H9 (cell line): ENCODE measurements at regions not wholly inside any gene's neighbourhood (a gene's known extent, or its start where the extent isn't known, plus 50 kb on each side); places are given as distances from the start of the nearest gene placed in this dataset.

Experiments
- DNase-seq: peaks from one replicate; pipeline ENCODE4 v3.0.0-alpha.2; 2017
- H2AFZ ChIP-seq: one replicate; pipeline ENCODE4 v1.6.1; 2013; ENCODE audit warnings: mild to moderate bottlenecking, low read length, control low read depth, moderate library complexity
- H2AK5ac ChIP-seq: 2 replicates; pipeline ENCODE4 v1.6.1; 2013; ENCODE audit warnings: low read length, control low read depth, mixed read lengths; ENCODE audit not compliant: insufficient read length
- H2BK120ac ChIP-seq: one replicate; pipeline ENCODE4 v1.6.1; 2013; ENCODE audit warnings: low read depth, mild to moderate bottlenecking, low read length, control low read depth, inconsistent platforms; ENCODE audit not compliant: poor library complexity, severe bottlenecking
- H2BK12ac ChIP-seq: 2 replicates; pipeline ENCODE4 v1.6.1; 2013; ENCODE audit warnings: low read length, control low read depth, mixed read lengths, low read depth; ENCODE audit not compliant: insufficient read length
- H2BK15ac ChIP-seq: 2 replicates; pipeline ENCODE4 v1.6.1; 2013; ENCODE audit warnings: low read depth, low read length, control low read depth
- H2BK20ac ChIP-seq: one replicate; pipeline ENCODE4 v1.6.1; 2013; ENCODE audit warnings: low read depth, mild to moderate bottlenecking, low read length, control low read depth, inconsistent platforms; ENCODE audit not compliant: poor library complexity, severe bottlenecking
- H2BK5ac ChIP-seq: 2 replicates; pipeline ENCODE4 v1.6.1; 2013; ENCODE audit warnings: low read length, control low read depth, mixed read lengths; ENCODE audit not compliant: insufficient read length
- H3K14ac ChIP-seq: 2 replicates; pipeline ENCODE4 v1.6.1; 2013; ENCODE audit warnings: low read length, control low read depth; ENCODE audit not compliant: insufficient read depth
- H3K18ac ChIP-seq: 2 replicates; pipeline ENCODE4 v1.6.1; 2013; ENCODE audit warnings: low read depth, mild to moderate bottlenecking, mixed read lengths, low read length, control low read depth; ENCODE audit not compliant: insufficient read length
- H3K23ac ChIP-seq: 2 replicates; pipeline ENCODE4 v1.6.1; 2013; ENCODE audit warnings: low read length, control low read depth, mixed read lengths, low read depth; ENCODE audit not compliant: insufficient read length
- H3K23me2 ChIP-seq: 2 replicates; pipeline ENCODE4 v1.6.1; 2013; ENCODE audit warnings: low read depth, mild to moderate bottlenecking, mixed read lengths, low read length, control low read depth; ENCODE audit not compliant: insufficient read length, poor library complexity, severe bottlenecking
- H3K27ac ChIP-seq: 2 replicates; pipeline ENCODE4 v1.5.1; 2013; ENCODE audit warnings: low read length, control low read depth, mixed read lengths, low read depth; ENCODE audit not compliant: insufficient read length
- H3K27me3 ChIP-seq: 2 replicates; pipeline ENCODE4 v1.6.1; 2013; ENCODE audit warnings: low read length, control low read depth, inconsistent platforms; ENCODE audit not compliant: insufficient read depth
- H3K4ac ChIP-seq: 2 replicates; pipeline ENCODE4 v1.6.1; 2013; ENCODE audit warnings: low read depth, mild to moderate bottlenecking, control low read depth, inconsistent platforms, low read length, moderate library complexity
- H3K4me1 ChIP-seq: 2 replicates; pipeline ENCODE4 v1.6.1; 2013; ENCODE audit warnings: low read length, control low read depth, inconsistent platforms; ENCODE audit not compliant: insufficient read depth
- H3K4me2 ChIP-seq: 2 replicates; pipeline ENCODE4 v1.6.1; 2013; ENCODE audit warnings: low read length, control low read depth, mixed read lengths; ENCODE audit not compliant: insufficient read length, insufficient read depth
- H3K56ac ChIP-seq: 2 replicates; pipeline ENCODE4 v1.6.1; 2013; ENCODE audit warnings: low read depth, mild to moderate bottlenecking, mixed read lengths, low read length, control low read depth; ENCODE audit not compliant: insufficient read length
- H3K79me1 ChIP-seq: 2 replicates; pipeline ENCODE4 v1.6.1; 2013; ENCODE audit warnings: low read depth, mild to moderate bottlenecking, moderate library complexity, low read length, control low read depth, inconsistent platforms; ENCODE audit not compliant: insufficient read depth, poor library complexity, severe bottlenecking
- H3K79me2 ChIP-seq: 2 replicates; pipeline ENCODE4 v1.6.1; 2013; ENCODE audit warnings: low read length, control low read depth, inconsistent platforms; ENCODE audit not compliant: insufficient read depth
- H3K9ac ChIP-seq: 2 replicates; pipeline ENCODE4 v1.6.1; 2013; ENCODE audit warnings: low read length, control low read depth, mixed read lengths; ENCODE audit not compliant: insufficient read length; ENCODE audit errors: extremely low read depth
- H3K9me3 ChIP-seq: one replicate; pipeline ENCODE4 v1.6.1; 2013; ENCODE audit warnings: low read depth, low read length, inconsistent platforms; ENCODE audit not compliant: control insufficient read depth
- H3T11ph ChIP-seq: one replicate; pipeline ENCODE4 v1.6.1; 2013; ENCODE audit warnings: mild to moderate bottlenecking, low read length, control low read depth, inconsistent platforms
- H4K20me1 ChIP-seq: one replicate; pipeline ENCODE4 v1.6.1; 2013; ENCODE audit not compliant: control insufficient read depth, insufficient read length, insufficient read depth
- H4K5ac ChIP-seq: 2 replicates; pipeline ENCODE4 v1.6.1; 2013; ENCODE audit warnings: low read depth, mild to moderate bottlenecking, mixed read lengths, low read length, control low read depth; ENCODE audit not compliant: insufficient read length
- H4K8ac ChIP-seq: replicated peaks from 2 replicates; pipeline ENCODE4 v1.6.1; 2013; ENCODE audit warnings: low read length, control low read depth, mixed read lengths, low read depth; ENCODE audit not compliant: insufficient read length
- H4K91ac ChIP-seq: 2 replicates; pipeline ENCODE4 v1.6.1; 2013; ENCODE audit warnings: low read depth, mild to moderate bottlenecking, moderate library complexity, mixed read lengths, low read length, control low read depth; ENCODE audit not compliant: insufficient read length
- H3K27ac Mint-ChIP-seq, 3 experiments: 2 replicates in 2 of 3; 3 replicates in 1 of 3; pipeline ENCODE4 v1.8.0; 2020 to 2021; ENCODE audit warnings: mixed read lengths in 3 of 3, mild to moderate bottlenecking in 1 of 3, moderate library complexity in 1 of 3
- H3K27me3 Mint-ChIP-seq: 2 replicates; pipeline ENCODE4 v1.8.0; 2021; ENCODE audit warnings: low read depth, mild to moderate bottlenecking, moderate library complexity, mixed read lengths
- H3K36me3 Mint-ChIP-seq, 3 experiments: 2 replicates in 2 of 3; 3 replicates in 1 of 3; pipeline ENCODE4 v1.8.0; 2020 to 2021; ENCODE audit warnings: low read depth in 3 of 3, mixed read lengths in 3 of 3; ENCODE audit not compliant: insufficient read depth in 1 of 3
- H3K4me1 Mint-ChIP-seq, 2 experiments: 2 replicates each; pipeline ENCODE4 v1.8.0; 2020; ENCODE audit warnings: mixed read lengths in 2 of 2
- H3K4me3 Mint-ChIP-seq, 2 experiments: 2 replicates in 1 of 2; 3 replicates in 1 of 2; pipeline ENCODE4 v1.8.0; 2020 to 2021; ENCODE audit warnings: mild to moderate bottlenecking in 2 of 2, mixed read lengths in 2 of 2, moderate library complexity in 1 of 2
- H3K9me3 Mint-ChIP-seq, 2 experiments: 2 replicates in 1 of 2; 3 replicates in 1 of 2; pipeline ENCODE4 v1.8.0; 2020; ENCODE audit warnings: mild to moderate bottlenecking in 2 of 2, mixed read lengths in 2 of 2, moderate library complexity in 1 of 2
- WGBS: extraction: QIAGEN DNeasy Blood & Tissue Kit; methylation state at CpG from one replicate; pipeline ENCODE4 v1.1.7; 2013; ENCODE audit warnings: missing lambda C conversion rate, low lambda C conversion rate, mixed read lengths; ENCODE audit not compliant: insufficient read length; ENCODE audit errors: extremely low coverage; 5-methylcytosine and 5-hydroxymethylcytosine counted together
- TF ChIP-seq, protein P1 (sequence below): fragments of 200-600 bp; sonication (generic); conservative IDR thresholded peaks from 3 replicates; pipeline ENCODE4 v1.8.0; 2021; ENCODE audit warnings: antibody characterized with exemption, mild to moderate bottlenecking

DNA sequence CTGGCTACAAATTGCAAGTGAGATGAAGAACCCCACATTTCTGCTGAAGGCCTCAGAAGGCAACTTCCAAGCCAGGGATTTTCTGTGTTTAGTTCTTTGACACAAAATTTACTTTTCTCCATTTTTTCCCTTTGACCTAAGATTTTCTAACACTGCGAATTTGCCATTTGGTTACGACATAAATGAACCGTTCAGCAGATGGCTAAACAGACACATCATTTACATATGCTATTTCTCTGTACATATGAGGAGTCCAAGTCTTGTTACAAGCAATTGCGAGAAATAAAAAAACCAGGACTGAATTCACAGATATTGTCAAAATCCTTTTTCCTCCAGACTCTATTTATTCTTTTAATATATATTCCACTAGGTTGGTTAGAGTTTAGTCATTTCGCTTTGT is 978.6 kb downstream of the NLGN4X start:
- Histone ChIP-seq H2BK15ac (no peak overlapping the region), H2BK120ac (no peak overlapping the region), H3K56ac (no peak overlapping the region), H4K5ac (no peak overlapping the region), H3K18ac (no peak overlapping the region), H3K14ac (no peak overlapping the region), H2BK12ac (no peak overlapping the region), H3K4me1 (no peaks in the 10 kb centered on the region), H3K23ac (no peak overlapping the region), H2BK20ac (no peak overlapping the region), H4K91ac (no peak overlapping the region), H2AFZ (no peak overlapping the region), H3K79me2 (no peaks in the 10 kb centered on the region), H3K27me3 (no peaks in the 10 kb centered on the region), H2AK5ac (no peak overlapping the region), H4K20me1 (no peaks in the 10 kb centered on the region), H3K27ac (no peak overlapping the region), H4K8ac (no peak overlapping the region), H3K79me1 (no peaks in the 10 kb centered on the region), H2BK5ac (no peak overlapping the region), H3K4ac (no peak overlapping the region), H3K9ac (no peak overlapping the region), H3T11ph (no peak overlapping the region), H3K23me2 (no peaks in the 10 kb centered on the region), H3K9me3 (no peaks in the 10 kb centered on the region), H3K4me2 (no peak overlapping the region)
- TF ChIP-seq, protein P1, sequence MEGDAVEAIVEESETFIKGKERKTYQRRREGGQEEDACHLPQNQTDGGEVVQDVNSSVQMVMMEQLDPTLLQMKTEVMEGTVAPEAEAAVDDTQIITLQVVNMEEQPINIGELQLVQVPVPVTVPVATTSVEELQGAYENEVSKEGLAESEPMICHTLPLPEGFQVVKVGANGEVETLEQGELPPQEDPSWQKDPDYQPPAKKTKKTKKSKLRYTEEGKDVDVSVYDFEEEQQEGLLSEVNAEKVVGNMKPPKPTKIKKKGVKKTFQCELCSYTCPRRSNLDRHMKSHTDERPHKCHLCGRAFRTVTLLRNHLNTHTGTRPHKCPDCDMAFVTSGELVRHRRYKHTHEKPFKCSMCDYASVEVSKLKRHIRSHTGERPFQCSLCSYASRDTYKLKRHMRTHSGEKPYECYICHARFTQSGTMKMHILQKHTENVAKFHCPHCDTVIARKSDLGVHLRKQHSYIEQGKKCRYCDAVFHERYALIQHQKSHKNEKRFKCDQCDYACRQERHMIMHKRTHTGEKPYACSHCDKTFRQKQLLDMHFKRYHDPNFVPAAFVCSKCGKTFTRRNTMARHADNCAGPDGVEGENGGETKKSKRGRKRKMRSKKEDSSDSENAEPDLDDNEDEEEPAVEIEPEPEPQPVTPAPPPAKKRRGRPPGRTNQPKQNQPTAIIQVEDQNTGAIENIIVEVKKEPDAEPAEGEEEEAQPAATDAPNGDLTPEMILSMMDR: no peak
- H3K4me3 Mint-ChIP-seq: no peak overlapping the region
- H3K27me3 Mint-ChIP-seq: no peaks in the 10 kb centered on the region
- peaks cover 6 to 9% of the 10 kb centered on the region in 2 experiments; a peak in 3 of 4 replicates for H3K4me1 Mint-ChIP-seq
- WGBS: no CpG with 5 or more reads among the region's 5 CpGs
- no peak for DNase-seq
- H3K27ac Mint-ChIP-seq: no peak overlapping the region
- H3K9me3 Mint-ChIP-seq: no peaks in the 10 kb centered on the region
- H3K36me3 Mint-ChIP-seq: no peaks in the 10 kb centered on the region; a peak in 1 of 7 replicates
